Left hindlimb (tissue), 1 donor: ENCODE measurements at regions not wholly inside any gene's neighbourhood (a gene's known extent, or its start where the extent isn't known, plus 50 kb on each side); places are given as distances from the start of the nearest gene placed in this dataset.

ENCODE experiments used
- DNase-seq: peaks from one replicate; pipeline ENCODE4 v3.0.0-alpha.2; 2018

DNA sequence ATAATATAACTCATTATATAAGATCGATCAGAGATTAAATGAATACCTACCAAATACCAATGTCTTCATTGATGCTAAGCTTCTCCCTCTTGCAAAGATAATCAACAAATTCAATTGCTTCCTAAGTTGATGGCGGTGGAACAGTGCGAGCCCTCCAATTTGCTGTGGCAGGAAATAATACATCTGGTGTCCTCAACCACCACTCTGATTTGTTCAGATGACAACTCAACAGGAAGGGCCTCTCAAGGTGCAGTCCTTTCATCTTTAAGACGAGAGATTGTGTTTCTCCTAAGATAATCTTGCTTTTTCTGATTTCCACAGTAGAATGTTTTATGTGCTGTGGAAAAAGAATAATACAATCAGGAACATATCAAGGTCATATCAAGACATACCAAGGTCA is 56.6 kb upstream of the IGFBP2 start:
- DNase-seq, result no peak

DNA sequence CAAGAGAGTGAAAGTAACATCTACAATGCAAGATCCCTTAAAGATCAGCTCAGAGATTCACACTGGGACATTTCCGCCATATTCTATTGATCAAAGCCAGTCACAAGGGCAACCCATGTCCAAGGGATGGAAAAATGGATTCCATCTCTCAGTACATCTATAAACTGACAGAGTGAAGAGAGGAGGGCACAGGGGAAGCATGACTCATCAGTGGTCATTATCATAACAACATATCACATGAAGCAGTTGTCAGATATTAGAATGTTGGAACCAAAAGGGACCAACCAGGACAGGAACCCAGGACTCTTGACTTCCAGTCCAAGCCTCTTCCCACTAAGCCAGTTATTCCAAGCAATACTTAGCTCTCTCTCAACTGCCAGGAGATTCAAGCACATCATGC is 54.9 kb upstream of the IGFBP2 start:
- no peak for DNase-seq

DNA sequence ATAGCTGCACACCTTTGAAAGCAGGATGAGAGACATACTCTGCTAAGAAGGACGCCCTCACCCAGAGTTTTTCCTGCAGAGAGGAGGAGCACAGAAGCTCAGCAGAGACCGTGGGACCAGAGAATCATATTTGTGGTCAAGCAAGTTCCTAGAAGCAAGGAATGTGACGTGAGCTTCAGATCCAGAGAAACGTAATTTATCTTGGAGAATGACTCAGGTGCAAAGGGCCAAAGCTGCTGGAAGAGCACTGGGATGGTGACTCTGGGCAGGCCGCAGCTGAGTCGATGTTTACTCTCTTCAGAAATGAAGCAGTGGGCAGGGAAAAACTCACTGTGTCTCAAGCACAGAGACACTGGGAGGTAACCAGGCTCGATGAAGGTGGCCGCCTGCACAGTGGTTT is 50.1 kb upstream of the IGFBP2 start:
- no peak for DNase-seq
